ENCODE measurements at regions not wholly inside any gene's neighbourhood (a gene's known extent, or its start where the extent isn't known, plus 50 kb on each side); places are given as distances from the start of the nearest gene placed in this dataset.

DNA sequence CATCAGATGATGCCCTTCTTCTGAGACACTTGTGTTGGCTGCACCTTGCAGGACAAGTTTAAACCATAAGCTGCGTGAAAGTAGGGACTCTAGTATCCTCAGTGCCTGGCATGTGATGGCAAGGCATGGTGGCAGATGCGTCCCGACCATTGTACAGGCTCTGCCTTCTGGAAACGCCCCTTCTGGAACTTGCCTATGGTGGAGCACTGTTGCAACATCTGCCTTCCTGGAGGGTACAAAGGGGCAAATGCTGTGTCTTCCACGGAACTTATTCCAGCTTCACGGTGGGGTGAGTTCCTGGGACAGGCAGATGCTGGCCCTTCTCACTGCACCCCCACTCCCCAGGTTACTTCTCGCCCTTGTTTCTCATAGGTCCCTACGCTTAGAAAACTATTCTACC lies 232.8 kb downstream of the THBS2 start:
- TF ChIP-seq ZFX (IDR thresholded peaks at IDR 0.05): no peak
- TF ChIP-seq, protein P1, sequence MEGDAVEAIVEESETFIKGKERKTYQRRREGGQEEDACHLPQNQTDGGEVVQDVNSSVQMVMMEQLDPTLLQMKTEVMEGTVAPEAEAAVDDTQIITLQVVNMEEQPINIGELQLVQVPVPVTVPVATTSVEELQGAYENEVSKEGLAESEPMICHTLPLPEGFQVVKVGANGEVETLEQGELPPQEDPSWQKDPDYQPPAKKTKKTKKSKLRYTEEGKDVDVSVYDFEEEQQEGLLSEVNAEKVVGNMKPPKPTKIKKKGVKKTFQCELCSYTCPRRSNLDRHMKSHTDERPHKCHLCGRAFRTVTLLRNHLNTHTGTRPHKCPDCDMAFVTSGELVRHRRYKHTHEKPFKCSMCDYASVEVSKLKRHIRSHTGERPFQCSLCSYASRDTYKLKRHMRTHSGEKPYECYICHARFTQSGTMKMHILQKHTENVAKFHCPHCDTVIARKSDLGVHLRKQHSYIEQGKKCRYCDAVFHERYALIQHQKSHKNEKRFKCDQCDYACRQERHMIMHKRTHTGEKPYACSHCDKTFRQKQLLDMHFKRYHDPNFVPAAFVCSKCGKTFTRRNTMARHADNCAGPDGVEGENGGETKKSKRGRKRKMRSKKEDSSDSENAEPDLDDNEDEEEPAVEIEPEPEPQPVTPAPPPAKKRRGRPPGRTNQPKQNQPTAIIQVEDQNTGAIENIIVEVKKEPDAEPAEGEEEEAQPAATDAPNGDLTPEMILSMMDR (conservative IDR thresholded peaks at IDR 0.05): no peak
- H3K27ac ChIP-seq: no peak overlapping the region

DNA sequence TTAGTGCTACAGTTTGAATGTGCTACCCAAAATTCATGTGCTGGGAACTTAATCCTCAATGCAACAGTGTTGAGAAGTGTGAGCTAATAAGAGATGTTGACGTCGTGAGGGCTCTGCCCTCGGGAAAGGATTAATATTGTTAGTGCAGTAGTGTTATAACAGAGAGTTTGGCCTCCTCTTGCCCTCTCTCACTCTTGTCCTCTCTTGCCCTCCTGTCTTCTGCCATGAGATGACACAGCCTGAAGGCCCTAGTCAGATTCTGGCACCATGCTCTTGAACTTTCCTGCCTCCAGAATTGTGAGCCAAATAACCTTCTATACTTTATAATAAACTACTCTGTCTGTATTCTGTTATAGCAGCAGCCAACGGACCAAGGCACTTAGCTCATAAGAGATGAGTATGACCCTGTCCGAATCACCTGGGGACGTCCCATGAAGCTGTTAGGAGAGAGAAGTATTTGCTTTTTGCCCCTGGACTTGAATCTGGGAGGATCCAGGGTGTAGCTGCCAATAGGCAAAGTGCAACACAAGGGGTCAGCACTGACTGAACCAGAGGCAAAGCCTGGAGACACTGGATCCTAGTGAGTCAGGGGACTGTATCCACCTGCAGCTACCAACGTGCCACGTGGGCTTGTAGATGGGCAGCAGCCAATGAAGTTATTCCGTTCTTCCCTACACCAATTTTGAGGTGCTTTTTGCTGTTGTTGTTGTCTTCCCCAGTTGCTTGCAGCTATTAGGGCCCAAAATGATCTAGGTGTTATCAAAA lies 233.7 kb downstream of the THBS2 start:
- no peak overlapping the region for H3K27ac ChIP-seq
- TF ChIP-seq ZFX (IDR thresholded peaks at IDR 0.05): no peak
- TF ChIP-seq, protein P1 (conservative IDR thresholded peaks at IDR 0.05): no peak

DNA sequence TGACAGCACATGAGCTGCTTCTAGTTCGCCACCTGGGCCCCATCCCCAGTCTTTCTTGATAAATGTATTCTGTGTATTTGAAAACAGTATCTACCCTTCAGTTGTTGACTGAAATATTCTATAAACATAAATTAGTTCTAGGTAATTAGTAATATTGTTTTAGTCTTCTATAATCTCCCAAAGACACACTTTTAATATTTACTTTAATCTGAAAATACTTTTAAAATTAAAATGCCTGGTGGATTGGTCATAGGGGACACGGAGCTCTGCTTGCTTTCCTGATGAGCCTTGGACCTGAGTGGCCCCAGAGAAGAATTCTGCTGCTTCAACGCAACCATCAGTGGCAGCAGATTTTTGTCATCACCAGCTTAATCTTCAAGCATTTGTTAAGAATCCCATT lies 234.5 kb downstream of the THBS2 start:
- TF ChIP-seq, protein P1 (conservative IDR thresholded peaks at IDR 0.05): no peak
- TF ChIP-seq ZFX (IDR thresholded peaks at IDR 0.05): no peak
- H3K27ac ChIP-seq: no peak overlapping the region

- TF ChIP-seq, protein P1 (conservative IDR thresholded peaks at IDR 0.05): no peak
- no peak for TF ChIP-seq ZFX (IDR thresholded peaks at IDR 0.05)
- H3K27ac ChIP-seq: no peak overlapping the region
These were observed 236.9 kb downstream of the THBS2 start for GRCh38 chr6:169016758-169017157.

DNA sequence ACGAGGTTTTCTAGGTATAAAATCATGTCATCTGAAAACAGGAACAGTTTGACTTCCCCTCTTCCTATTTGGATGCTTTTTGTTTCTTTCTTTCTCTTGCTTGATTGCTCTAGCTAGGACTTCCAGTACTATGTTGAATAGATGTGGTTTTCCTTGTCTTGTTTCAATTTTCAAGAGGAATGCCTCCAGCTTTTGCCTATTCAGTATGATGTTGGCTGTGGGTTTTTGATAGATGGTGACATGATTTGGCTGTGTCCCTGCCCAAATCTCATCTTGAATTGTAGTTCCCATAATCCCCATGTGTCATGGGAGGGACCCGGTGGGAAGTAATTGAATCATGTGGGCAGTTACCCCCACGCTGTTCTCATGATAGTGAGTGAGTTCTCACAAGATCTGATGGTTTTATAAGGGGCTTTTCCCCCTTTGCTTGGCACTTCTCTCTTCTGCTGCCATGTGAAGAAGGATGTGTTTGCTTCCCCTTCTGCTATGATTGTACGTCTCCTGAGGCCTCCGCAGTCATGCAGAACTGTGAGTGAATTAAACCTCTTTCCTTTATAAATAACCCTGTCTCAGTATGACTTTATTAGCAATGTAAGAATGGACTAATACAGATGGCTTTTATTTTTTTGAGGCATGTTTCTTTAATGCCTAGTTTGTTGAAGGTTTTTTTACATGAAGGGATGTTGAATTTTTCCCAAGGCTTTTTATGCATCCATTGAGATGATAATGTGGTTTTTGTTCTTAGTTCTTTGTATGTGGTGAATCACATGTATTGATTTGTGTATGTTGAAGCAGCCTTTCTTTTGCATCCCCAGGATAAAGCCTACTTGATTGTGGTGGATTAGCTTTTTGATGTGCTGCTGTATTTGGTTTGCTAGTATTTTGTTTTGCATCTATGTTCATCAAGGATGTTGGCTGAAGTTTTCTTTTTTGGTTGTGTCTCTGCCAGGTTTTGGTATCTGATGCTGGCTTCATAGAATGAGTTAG lies 239.1 kb downstream of the THBS2 start:
- no peak overlapping the region for H3K27ac ChIP-seq
- TF ChIP-seq, protein P1 (conservative IDR thresholded peaks at IDR 0.05): no peak
- TF ChIP-seq ZFX (IDR thresholded peaks at IDR 0.05): no peak

DNA sequence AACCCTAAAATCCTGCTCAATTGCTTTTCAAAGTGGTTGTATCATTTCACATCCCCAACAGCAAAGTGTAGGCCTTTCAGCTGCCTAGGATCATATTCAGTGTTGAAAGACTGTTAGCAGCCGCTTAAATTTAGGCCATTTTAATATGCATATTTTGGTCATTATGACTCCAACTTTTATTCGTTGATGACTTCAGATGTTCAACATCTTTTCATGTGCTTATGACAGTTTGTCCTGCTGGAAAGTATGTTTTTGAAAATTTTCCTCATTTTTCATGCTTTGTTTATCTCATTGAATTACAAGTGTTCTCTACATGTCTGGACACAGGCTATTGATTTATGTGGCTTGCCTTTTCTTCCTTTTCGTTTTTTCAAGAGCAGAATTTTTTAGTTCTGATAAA lies 244.0 kb downstream of the THBS2 start:
- no peak for TF ChIP-seq ZFX (IDR thresholded peaks at IDR 0.05)
- H3K27ac ChIP-seq: no peak overlapping the region

GRCh38 chr6:169008641-169009257 lies 244.9 kb downstream of the THBS2 start:
- TF ChIP-seq, protein P1 (conservative IDR thresholded peaks at IDR 0.05): no peak
- no peak for TF ChIP-seq ZFX (IDR thresholded peaks at IDR 0.05)
- no peak overlapping the region for H3K27ac ChIP-seq
